Testis (tissue), 2 donors: ENCODE measurements at regions not wholly inside any gene's neighbourhood (a gene's known extent, or its start where the extent isn't known, plus 50 kb on each side); places are given as distances from the start of the nearest gene placed in this dataset.

Experiments used
- DNase-seq: peaks from one replicate; pipeline ENCODE4 v3.0.0-alpha.2; 2019
- H3K27ac ChIP-seq, 2 donors: fragments of 200-600 bp; sonication (generic); one replicate each; pipeline ENCODE4 v1.5.1; 2019
- H3K27me3 ChIP-seq: fragments of 200-600 bp; sonication (generic); one replicate; pipeline ENCODE4 v1.5.1; 2019
- H3K36me3 ChIP-seq: fragments of 200-600 bp; sonication (generic); one replicate; pipeline ENCODE4 v1.5.1; 2017; ENCODE audit warnings: low read depth; ENCODE audit errors: missing control alignments
- H3K4me1 ChIP-seq: fragments of 200-600 bp; sonication (generic); one replicate; pipeline ENCODE4 v1.5.1; 2019
- H3K4me3 ChIP-seq, 2 donors: fragments of 200-600 bp; sonication (generic); one replicate each; pipeline ENCODE4 v1.5.1; 2017 to 2019
- H3K9me3 ChIP-seq: fragments of 200-600 bp; sonication (generic); one replicate; pipeline ENCODE4 v1.5.1; 2017
- POLR2A ChIP-seq: fragments of 450-650 bp; IDR thresholded peaks from one replicate; pipeline ENCODE4 v1.6.1; 2017; ENCODE audit warnings: antibody characterized with exemption, mild to moderate bottlenecking, moderate library complexity
- WGBS, 2 donors: methylation state at CpG; one replicate each; pipeline ENCODE4 v1.1.5; 2018; 5-methylcytosine and 5-hydroxymethylcytosine counted together
- intact Hi-C: fragments of 100-400 bp; cut with DNase I; formaldehyde crosslinking; loops from one replicate; pipeline ENCODE4 v1.15.1; 2023; ENCODE audit warnings: low total_unique reads
- TF ChIP-seq, protein P1 (sequence below), 3 experiments: fragments of 450-650 bp in 2 of 3; fragments of 200-600 bp in 1 of 3; sonication (generic) in 1 of 3; IDR thresholded peaks; one replicate each; pipeline ENCODE4 v1.5.1; 2016 to 2019; ENCODE audit warnings: antibody characterized with exemption in 3 of 3, mild to moderate bottlenecking in 2 of 3, moderate library complexity in 1 of 3

DNA sequence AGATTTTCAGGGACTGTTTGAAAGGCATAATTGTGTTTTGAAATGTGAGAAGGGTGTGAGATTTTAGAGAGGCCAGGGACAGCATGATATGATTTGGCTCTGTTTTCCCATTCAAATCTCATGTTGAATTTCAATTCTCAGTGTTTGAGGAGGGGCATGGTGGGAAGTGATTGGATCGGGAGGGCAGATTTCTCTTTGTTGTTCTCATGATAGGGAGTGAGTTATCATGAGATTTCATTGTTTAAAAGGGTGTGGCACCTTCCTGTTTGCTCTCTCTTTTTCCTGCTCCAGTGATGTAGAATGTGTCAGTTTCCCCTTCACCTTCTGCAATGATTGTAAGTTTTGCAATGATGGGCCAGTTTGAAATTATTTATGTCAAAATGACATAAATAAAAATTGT, 113.0 kb upstream of the PCDH15 start:
- no peak for DNase-seq
- Histone ChIP-seq H3K4me3 (no peak overlapping the region), H3K4me1 (no peaks in the 10 kb centered on the region), H3K27me3 (no peaks in the 10 kb centered on the region), H3K27ac (no peak overlapping the region), H3K9me3 (no peaks in the 10 kb centered on the region), H3K36me3 (no peaks in the 10 kb centered on the region)
- WGBS, 2 donors: 71 to 79% methylated on average over 1 of the region's 1 CpG
- TF ChIP-seq POLR2A: no peak
- TF ChIP-seq, protein P1, sequence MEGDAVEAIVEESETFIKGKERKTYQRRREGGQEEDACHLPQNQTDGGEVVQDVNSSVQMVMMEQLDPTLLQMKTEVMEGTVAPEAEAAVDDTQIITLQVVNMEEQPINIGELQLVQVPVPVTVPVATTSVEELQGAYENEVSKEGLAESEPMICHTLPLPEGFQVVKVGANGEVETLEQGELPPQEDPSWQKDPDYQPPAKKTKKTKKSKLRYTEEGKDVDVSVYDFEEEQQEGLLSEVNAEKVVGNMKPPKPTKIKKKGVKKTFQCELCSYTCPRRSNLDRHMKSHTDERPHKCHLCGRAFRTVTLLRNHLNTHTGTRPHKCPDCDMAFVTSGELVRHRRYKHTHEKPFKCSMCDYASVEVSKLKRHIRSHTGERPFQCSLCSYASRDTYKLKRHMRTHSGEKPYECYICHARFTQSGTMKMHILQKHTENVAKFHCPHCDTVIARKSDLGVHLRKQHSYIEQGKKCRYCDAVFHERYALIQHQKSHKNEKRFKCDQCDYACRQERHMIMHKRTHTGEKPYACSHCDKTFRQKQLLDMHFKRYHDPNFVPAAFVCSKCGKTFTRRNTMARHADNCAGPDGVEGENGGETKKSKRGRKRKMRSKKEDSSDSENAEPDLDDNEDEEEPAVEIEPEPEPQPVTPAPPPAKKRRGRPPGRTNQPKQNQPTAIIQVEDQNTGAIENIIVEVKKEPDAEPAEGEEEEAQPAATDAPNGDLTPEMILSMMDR (IDR thresholded peaks at IDR 0.05): no peak
- intact Hi-C loops: no loop called here

DNA sequence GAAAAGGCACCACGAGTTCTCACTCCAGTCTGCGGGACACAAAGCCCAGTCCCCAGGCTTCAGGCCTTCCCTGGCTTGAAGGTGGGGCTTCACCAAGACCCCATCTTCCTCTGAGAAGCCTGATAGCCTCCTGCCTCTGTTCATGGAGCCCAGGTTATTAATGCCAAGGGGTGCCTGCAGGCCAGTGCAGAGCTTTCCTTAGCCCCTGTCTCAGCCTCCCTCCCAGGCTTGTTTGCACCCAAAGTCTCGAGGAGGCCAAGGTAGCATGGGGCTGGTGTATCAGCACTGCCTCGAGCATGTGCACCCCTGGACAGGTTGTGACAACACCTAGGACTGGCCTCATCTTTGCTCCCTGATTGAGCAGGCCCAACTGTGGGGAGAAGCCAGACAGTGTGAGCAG, 108.1 kb upstream of the PCDH15 start:
- TF ChIP-seq, protein P1 (IDR thresholded peaks at IDR 0.05): no peak
- no peak for TF ChIP-seq POLR2A
- no peak for DNase-seq
- Histone ChIP-seq H3K4me3 (no peak overlapping the region), H3K36me3 (no peaks in the 10 kb centered on the region), H3K9me3 (no peaks in the 10 kb centered on the region), H3K4me1 (no peaks in the 10 kb centered on the region), H3K27ac (no peak overlapping the region), H3K27me3 (no peaks in the 10 kb centered on the region)
- WGBS, 2 donors: 85 to 91% methylated on average over 4 of the region's 4 CpGs
- intact Hi-C loops: no loop called here

DNA sequence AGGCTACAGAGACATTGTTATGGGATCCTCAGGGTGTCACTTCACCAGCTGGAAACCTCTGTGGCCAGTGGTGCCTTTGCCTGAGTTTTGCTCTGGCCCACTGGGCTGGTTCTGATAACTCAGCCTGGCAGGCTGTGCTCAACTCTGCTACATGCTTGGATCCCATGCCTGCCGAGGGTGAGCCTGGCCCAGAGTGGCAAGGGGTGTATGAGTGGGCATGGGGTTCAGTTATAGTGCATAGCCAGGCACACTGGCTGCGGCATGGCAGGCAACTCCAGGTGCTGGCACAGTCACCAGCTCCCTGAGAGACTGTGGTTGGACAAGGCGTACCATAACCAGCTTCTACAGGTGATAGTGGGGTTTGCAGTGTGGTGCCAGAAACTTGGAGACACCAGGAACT, 107.0 kb upstream of the PCDH15 start:
- Histone ChIP-seq H3K4me3 (no peak overlapping the region), H3K27ac (no peak overlapping the region), H3K4me1 (no peaks in the 10 kb centered on the region), H3K9me3 (no peaks in the 10 kb centered on the region), H3K36me3 (no peaks in the 10 kb centered on the region), H3K27me3 (no peaks in the 10 kb centered on the region)
- no peak for DNase-seq
- WGBS, 2 donors: 82 to 94% methylated on average over 3 of the region's 3 CpGs
- intact Hi-C loops: no loop called here
- TF ChIP-seq POLR2A: no peak
- TF ChIP-seq, protein P1 (IDR thresholded peaks at IDR 0.05): no peak

DNA sequence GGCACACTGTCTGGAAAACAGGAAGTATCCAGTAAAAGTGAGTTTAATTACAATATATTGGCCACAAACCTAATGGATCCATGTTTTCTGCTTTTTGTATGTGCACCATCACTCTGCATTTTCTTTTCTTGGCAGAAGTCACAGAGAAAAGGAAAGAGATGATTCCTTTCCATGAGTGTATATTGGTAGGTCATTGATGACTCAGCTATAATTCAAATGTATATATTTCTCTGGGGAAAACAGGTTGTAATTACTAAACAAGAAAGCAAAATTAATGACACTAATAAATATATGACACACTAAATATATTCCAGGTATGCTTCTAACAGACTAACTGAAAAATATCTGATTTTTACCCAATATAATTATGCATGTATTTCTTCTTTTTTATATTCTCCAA, 105.9 kb upstream of the PCDH15 start:
- no peak overlapping the region for H3K27ac ChIP-seq
- intact Hi-C loops: no loop called here
- H3K4me3 ChIP-seq: no peak overlapping the region
- no peaks in the 10 kb centered on the region for H3K4me1 ChIP-seq
- H3K36me3 ChIP-seq: no peaks in the 10 kb centered on the region
- H3K27me3 ChIP-seq: no peaks in the 10 kb centered on the region
- H3K9me3 ChIP-seq: no peaks in the 10 kb centered on the region
- TF ChIP-seq, protein P1 (IDR thresholded peaks at IDR 0.05): no peak
- no peak for TF ChIP-seq POLR2A
- no peak for DNase-seq

DNA sequence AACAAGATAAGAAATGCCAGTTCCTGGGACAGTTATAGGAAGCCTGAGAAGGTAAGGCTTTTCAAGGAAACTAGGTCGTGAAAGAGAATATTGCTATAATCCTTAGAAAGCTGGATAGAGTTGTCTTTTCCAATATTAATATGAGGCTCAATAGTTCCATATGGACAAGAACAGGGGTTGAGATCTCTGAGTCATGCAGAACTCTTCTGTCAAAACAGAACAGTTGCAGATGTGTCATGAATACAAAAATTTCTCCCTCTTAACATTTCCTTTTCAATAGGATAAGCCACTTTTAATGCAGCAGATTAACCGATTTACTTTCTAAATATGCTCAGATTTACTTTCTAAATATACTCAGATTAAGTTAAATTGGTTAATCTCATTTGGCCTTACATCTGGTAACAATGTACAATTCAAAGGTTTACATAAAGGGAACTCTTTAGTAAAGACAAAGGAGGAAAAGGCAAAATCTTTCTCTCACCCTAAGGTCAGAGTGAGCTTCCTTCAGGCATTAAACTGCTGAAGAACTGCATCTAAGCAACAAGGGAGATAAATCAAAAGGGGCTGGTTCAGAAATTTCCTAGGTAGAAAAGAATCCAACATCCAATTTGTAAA, 104.7 kb upstream of the PCDH15 start:
- DNase-seq: no peak
- 82 to 86% methylated on average over 2 of the region's 2 CpGs for WGBS, 2 donors
- no peaks in the 10 kb centered on the region for H3K36me3 ChIP-seq
- TF ChIP-seq, protein P1 (IDR thresholded peaks at IDR 0.05): no peak
- no peak for TF ChIP-seq POLR2A
- intact Hi-C loops: no loop called here
- no peaks in the 10 kb centered on the region for H3K4me1 ChIP-seq
- no peaks in the 10 kb centered on the region for H3K9me3 ChIP-seq
- no peak overlapping the region for H3K4me3 ChIP-seq
- no peak overlapping the region for H3K27ac ChIP-seq
- no peaks in the 10 kb centered on the region for H3K27me3 ChIP-seq
